NCI-H187 (cell line): ENCODE measurements at regions not wholly inside any gene's neighbourhood (a gene's known extent, or its start where the extent isn't known, plus 50 kb on each side); places are given as distances from the start of the nearest gene placed in this dataset.
"Not testable (repeated sequence)": the region's sequence is repeated elsewhere in the genome, so short reads cannot be mapped to it uniquely, and the experiment has no call there.

Experiments used
- DNase-seq, 2 experiments: peaks; one replicate each; lab custom pipeline; 2025; lab: John Stamatoyannopoulos, UW

DNA sequence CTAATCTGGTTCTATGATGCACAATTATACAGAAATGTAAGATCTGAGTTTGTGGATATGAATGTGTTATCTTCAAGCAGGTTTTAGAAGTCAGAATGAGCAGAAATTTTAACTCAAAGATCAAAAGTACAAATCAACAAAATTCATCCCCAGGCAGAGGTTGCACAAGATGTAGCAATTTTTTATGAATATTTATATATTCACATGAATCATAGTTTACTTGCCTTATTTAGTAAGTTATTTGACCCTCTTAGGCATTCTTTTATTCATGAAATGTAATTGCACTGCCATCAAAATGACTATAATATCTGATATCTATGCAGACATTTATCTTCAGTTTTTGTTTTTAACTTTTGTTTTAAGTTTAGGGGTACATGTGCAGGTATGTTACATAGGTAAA lies 103.1 kb upstream of the DAZL start:
- DNase-seq, result no peak

DNA sequence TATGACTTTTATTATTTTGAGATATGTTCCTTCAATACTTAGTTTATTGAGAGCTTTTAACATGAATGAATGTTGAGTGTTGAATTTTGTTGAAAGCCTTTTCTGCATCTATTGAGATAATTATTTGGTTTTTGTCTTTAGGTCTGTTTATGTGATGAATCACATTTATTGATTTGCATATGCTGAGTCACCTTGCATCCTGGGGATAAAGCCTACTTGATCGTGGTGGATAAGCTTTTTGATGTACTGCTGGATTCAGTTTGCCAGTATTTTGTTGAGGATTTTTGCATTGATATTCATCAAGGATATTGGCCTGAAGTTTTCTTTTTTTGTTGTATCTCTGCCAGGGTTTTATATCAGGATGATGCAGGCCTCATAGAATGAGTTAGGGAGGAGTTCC lies 106.5 kb upstream of the DAZL start:
- DNase-seq, result not testable (repeated sequence)

DNA sequence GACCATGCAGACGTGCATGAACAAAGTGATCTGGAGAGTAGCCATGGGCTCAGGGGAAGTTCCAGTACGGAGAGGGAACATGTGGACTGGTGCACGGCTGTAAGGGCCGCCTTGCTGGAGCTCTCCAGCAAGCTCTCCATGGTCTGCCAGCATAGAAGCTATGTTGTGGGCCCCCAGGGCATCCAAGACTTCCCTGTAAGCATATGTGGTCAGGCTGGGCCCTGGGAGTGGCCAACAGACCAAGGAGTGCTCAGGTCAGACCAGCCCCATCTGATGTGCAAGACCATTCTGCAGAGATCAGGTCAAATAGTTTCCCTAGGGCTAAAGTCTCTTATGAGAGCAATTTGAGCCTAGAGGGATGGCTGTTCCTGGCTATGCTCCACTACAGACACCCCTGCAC lies 110.1 kb upstream of the DAZL start:
- DNase-seq, result no peak

DNA sequence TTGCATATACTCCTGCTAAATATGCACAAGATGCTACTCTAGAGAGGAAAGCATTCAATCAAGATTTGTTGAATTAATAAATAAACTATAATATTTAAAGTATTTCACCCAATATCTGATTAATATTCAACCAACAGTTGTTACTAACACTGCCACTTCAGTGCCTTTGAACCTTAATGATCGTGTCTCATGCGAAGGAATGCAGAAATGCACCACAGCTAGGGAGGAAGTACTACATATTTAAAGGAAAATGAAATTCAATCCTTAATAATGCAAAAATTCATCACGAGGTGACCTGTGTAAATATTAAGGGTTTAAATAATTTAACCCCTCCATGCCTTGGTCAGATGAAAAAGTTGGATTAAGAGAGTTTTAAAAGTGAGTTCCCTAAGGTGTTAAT lies 114.2 kb upstream of the DAZL start:
- DNase-seq, result no peak

DNA sequence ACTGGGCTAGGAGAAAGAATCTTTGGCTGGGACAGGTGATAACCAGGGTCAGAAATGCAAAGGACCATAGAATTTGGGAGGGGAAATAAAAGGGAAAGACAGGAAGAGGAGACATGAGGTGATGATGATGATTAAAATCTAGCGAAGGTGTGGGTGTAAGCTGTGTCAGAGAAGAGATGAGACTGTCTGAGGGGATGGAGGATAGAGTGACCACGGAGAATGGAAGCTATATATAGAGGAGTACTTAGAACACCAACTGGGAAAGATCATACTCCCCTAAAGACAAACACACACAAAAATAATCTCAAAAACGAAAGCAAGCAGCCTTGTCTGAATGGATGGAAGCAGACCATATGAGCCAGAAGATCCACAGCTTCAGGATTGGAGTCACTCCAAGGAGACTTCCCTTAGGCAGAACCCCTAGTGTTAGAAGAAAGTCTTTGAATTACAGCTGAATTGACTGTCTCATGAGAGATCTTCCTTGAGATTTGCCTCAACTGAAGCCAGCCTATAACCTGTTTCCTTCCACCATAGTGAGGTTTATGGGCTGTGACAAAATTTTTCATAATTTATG lies 115.2 kb upstream of the DAZL start:
- DNase-seq, result no peak

DNA sequence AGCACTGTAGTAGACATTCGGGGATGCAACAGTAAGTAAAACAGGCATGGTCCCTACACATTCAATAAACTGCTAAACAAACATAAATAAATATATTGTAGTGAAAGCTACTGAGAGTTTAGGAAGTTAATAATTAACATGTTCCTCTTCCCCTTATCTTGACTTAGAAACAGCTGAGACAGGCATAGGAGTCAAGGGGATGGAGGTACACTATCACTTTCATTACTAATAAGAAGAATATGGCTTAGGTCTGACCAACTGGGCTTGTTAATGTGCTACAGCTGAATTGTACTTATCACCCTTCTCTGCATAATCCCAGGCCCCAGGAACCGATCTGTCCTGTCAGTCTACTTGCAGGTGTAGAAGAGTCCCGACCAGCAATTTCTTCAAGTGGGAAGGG lies 116.3 kb upstream of the DAZL start:
- DNase-seq, result no peak

DNA sequence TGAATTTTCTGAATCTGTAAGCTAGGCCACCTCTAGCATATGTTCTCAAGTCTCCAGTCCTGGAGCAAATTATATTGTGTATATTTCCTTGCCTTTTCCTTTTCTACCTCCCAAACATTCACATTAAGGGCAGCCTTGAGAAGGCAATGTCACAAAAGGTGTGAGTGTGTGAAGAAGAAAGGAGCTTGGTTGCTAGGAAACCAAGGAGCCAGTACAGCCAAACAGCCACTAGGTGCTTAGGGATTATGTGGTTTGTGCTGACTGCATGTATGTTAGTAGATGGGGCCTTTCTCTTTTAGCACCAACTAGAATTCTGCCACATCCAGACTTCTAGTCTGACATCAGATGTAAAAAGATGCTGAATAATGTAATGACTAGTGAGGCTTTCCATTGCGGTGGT lies 118.8 kb upstream of the DAZL start:
- DNase-seq, result no peak

DNA sequence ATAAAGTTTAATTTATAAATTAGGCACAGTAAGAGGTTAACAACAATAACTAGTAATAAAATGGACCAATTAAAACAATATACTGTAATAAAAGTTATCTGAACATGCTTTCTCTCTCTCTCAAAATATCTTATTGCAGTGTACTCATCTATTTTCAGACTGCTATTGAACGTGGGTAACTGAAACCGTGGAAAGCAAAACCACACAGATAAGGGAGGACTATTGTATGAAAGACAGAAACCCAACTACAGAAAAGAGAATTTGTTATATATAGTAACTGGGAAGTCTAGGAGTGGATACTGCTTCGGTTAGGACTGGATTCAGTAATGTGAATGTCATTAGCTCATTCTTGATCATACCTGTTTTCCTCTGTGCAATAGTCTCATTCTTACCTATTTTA lies 119.3 kb upstream of the DAZL start:
- DNase-seq, result no peak

DNA sequence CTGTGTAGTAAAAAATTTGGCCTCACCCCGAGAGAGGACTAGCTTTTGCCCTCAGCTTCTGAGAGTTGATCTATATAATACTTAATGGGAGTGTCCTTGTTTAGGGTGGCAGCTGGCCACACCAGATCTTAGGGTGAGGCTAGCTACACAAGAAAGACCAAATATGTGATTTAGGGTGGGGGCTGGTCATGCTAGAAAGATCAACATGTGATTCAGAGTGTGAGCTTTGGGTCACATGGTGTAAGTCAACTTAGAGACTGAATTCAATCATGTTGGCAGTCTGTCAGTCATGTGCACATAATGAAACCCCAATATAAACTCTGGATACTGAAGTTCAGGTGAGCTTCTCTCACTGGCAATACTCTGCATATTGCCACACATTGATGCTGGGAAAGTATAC lies 120.7 kb upstream of the DAZL start:
- no peak for DNase-seq

DNA sequence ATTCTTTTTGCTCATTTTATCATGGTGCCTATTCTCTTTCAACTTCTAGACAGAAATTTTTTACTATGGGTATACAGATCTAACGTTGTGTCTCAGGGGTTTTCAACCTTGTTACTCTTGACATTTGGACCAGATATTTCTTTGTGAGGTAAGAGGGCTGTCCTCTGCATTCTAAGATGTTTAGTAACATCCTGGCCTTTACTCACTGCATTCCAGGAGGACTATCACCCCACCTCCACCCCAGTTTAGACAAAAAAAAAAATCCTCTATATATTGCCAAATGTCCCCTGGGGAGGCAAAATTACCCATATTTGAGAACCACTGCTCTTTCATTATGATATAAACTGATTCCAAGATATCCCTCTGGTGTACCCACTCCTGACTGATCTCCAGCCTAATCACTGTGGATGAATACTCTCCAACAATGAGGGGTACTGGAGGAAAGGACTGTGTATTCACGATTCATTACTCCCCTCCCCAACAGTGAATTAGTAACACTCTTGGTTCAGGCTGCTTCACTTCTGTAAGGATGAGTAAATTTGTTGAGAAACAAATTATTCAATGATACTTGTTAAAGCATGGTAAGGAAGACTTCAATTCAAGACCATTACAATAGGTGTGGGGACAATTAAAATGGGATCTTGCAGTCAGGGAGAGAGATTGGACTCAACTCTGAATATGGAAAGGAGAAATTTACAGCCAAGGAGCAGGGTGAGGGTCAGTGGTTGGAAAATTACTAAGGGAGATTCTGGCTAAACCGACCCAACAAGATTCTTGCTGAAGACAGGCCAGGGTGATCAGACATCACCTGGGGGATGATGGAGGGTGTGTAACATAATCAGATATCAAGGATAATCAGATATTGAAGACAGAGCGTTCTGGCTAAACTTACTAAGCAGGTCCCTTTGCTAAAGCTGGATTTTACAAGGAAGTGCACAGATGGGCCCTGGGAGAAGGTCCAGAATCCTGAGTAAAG lies 123.8 kb upstream of the DAZL start:
- no peak for DNase-seq

DNA sequence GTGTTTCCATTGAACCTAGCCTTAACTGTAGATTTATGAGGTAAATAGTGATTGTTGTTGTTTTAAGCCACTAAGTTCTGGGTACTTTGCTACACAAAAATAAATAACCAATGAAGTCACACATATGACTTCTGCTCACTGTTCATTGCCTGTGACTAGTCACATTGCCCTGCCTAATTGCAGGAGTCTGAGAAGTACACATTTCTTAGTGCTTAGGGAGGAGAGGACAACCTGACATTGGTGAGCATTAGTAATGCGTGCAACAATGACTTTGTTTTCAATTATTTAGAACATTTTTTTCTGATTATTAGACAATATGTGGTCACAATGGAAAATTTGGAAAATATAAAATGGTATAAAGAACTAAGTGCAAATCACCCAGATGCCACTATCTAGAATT lies 133.2 kb upstream of the DAZL start:
- no peak for DNase-seq

DNA sequence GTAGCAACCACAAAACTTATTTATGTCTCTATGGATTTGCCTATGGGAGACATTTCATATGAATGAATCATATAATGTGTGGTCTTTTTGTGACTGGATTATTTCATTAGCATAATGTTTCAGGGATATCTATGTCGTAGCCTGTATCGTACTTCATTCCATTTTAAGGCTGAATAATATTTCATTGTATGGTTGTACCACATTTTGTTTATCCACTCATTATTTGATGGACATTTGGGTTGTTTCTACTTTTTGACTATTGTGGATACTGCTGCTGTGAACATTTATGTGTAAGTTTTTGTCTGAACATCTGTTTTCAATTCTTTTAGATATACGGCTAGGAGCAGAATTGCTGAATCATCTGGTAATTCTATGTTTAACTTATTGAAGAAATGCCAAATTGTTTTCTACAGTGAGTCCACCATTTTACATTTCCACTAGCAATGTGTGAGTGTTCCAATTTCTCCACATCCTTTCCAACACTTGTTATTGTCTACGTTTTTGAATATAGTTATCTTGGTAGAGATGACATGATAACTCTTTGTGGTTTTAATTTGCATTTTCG lies 134.4 kb upstream of the DAZL start:
- DNase-seq, result no peak

DNA sequence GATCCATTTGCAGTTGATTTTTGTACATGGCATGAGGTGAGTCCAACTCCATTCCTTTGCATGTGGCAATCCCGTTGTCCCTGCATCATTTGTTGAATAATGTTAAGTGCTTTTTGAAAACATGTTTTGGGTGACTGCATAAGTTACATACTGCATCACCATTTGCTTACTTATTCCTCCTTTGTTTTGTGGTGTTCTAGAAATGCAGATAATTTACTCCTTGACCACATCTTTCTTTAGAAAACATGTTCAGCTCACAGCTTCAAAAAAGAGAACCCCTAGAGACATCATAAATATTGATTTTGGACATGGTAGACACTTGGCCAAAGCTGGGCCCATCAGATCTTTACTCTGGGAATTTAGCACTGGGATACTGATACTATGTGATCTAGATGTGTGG lies 135.3 kb upstream of the DAZL start:
- no peak for DNase-seq

DNA sequence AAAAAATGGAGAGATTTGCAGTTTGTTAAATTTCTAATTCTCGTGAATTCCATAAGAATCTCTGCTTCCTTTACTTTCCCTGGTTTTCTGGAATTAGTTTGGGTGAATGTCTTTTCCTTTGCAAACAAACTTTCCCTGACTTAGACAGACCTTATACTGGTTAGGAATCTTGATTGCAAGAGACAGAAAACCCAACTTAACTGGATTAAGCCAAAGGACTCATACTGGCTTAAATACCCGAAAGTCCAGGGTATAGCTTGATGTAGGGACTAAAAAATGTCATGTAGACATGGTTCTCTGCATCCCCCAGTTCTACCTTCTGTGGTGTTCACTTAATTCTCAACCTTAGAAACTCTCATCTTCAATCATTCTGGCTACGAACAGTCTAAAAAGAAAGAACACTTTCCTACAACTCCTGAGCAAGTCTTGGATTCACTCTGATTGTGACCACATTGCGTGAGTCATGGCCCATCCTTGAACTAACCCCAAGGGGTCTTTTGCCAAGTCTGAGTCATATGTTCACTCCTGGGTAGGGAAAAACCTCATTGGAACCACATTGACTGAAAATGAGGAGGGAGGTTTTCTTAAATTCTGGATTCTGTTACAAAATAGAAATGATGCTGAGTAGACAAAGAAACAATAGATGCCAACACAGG lies 136.0 kb upstream of the DAZL start:
- no peak for DNase-seq

DNA sequence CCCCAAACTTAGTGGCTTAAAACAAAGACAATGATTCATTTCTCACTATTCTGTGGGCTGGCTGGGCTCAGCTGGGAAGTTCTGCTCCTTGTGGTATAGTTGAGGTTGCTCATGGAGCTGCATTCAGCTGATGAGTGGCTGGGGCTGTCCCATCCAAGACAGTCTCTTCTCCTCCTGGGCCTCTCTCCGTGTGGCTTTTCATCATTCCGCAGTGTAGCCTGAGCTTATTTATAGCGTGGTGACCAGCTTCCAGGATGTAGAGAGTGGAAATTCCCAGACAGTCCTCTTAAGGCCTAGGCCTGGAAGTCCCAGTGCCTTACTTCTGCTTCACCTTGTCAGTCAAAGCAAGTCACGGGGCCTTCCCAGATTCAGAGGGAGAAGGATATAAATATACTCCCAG lies 136.7 kb upstream of the DAZL start:
- DNase-seq, result no peak

DNA sequence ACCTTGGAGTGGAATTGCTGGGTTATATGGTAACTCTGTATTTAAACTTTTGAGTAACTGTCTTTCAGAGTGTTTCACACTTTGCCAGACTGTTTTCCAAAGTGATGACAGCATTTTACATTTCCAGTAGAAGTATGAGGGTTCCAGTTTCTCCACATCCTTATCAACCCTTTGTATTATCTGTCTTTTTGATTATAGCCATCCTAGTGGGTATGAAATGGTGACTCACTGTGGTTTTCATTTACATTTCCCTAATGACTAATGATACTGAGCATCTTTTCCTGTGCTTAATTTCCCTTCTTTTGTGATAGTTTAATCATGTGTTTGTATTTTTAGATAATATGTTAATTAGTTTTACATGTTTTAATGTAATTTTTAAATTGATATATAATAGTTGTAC lies 138.1 kb upstream of the DAZL start:
- DNase-seq, result no peak

DNA sequence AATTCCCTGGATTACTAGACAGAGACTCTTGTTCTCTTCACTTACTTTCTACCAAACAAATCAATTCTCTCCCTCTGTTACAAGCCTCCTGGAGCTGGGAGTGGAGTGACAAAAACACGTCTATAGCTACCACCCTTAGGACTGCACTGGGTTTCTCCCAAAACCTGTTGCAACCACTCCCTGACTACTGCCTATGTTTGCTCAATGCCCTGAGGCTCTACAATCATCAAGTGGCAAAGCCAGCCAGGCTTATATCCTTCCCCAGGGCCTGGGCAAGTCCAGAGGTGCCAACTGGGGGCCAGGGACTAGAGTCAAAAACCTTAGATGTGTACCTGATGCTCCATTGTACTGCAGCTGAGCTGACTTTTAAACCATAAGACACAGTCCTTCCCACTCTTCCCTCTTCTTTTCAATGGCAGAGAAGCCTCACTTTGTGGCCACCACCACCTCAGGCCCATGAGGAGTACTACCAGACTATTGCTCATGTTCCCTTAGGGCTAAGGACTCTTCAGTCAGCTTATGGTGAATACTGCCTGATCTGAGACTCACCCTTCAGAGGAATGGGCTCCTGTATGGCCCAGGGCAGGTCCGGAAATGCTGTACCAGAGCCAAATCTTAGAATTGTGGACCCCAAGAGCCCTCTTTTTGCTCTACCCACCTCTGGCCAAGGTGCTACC lies 125.4 kb upstream of the PLCL2 start:
- DNase-seq, result no peak

DNA sequence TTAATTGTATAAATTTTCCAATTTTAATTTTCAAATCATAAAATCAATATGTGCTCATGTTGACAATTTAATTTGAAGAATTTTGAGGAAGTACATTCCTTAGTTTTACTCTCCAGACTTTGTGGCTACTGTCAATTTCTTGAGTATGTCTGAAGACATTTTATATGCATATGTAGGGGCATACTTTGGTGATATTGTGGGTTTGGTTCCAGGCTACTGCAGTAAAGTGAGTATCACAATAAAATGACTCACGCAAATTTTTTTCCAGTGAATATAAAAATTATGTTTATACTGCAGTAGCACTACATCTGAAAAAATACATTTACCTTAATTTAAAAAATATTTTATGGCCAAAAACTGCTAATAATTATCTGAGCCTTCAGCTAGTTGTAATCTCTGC lies 123.2 kb upstream of the PLCL2 start:
- DNase-seq, result no peak

DNA sequence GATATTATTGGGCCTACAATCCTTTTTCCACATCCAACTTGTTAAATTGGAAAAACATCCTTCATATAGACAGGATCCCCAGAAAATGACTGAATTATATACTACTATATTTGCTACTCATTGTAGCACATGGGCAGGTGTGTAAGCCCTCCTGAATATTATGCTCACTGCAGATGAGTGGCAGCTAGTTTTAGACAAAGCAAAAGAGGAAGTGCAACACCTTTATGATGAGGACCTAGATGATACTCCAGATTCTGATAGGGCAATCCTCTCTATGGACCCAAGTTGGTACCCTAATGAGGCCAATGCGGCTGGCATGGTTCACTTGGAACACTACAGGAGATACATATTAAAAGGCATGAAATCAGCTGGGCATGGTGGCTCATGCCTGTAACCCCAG lies 119.1 kb upstream of the PLCL2 start:
- no peak for DNase-seq

DNA sequence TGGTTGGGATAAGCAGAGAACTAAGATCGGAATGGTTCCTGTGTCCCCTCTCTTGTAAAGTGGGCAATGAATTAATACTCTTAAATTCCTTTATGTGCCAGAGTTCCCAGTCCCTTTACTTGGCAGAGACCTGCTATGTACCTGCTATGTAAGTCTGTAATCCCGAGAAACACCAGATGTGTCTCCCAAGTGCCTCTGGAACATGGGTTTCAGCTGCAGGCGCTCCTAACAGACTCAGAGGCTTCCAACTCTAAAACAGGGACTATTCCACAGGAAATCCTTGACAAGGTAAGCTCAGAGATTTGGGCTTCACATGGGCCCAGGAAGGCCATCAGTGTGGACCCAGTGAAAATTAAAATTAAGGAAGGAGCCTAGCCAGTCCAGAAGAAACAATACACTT lies 117.7 kb upstream of the PLCL2 start:
- DNase-seq, result no peak

DNA sequence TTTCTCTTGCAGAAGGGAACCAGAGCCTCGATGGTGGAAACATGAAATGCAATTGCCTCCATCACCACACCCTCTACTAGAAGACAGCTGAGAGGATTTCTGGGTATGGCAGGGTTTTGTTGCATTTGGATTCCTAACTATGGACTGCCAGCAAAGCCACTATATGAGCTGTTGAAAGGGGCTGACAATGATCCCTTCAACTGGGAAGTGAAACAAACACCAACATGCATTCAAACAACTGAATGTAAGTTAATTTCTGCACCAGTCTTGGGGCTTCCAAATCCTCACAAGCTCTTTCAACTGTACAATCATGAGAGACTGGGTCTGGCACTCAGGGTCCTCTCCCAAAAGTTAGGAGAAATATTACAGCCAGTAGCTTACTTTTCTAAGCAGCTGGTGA lies 116.7 kb upstream of the PLCL2 start:
- DNase-seq, result no peak

DNA sequence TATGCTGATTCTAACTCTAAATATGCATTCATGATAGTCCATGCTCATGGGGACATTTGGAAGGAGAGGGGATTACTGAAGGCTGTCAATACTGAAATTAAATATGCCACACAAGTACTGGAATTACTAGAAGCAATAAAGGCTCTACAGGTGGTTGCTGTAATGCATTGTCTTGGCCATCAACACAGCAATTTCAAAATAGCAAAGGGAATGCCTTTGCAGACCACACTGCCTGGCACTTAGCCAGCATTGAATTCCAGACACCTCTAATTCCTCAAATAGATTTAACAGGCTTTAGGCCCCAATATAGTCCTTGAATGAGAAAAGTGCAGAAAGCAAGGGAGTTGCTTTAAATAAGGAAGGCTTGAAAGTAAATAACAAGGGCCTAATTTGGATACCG lies 115.8 kb upstream of the PLCL2 start:
- DNase-seq, result no peak
